DOHH2 (cell line): ENCODE measurements at regions not wholly inside any gene's neighbourhood (a gene's known extent, or its start where the extent isn't known, plus 50 kb on each side); places are given as distances from the start of the nearest gene placed in this dataset.

ENCODE experiments used
- H3F3A ChIP-seq: fragments of 200-600 bp; sonication (generic), shearing (Covaris generic); 2 replicates; pipeline ENCODE4 v1.6.0; 2016; ENCODE audit warnings: antibody characterized with exemption, mild to moderate bottlenecking; ENCODE audit not compliant: control insufficient read depth, insufficient read depth
- H3K27ac ChIP-seq: fragments of 200-600 bp; sonication (generic); 2 replicates; pipeline ENCODE4 v1.5.1; 2014; ENCODE audit warnings: low read depth, mild to moderate bottlenecking, low read length, moderate library complexity
- H3K27me3 ChIP-seq: fragments of 200-600 bp; sonication (generic); 2 replicates; pipeline ENCODE4 v1.6.1; 2014; ENCODE audit warnings: mild to moderate bottlenecking, low read length, mixed read lengths; ENCODE audit not compliant: control insufficient read depth
- H3K36me3 ChIP-seq: fragments of 200-600 bp; sonication (generic); 2 replicates; pipeline ENCODE4 v1.6.1; 2014; ENCODE audit warnings: mild to moderate bottlenecking, low read length, moderate library complexity, mixed read lengths; ENCODE audit not compliant: control insufficient read depth
- H3K4me1 ChIP-seq: fragments of 200-600 bp; sonication (generic); 2 replicates; pipeline ENCODE4 v1.6.1; 2014; ENCODE audit warnings: mild to moderate bottlenecking, low read length, mixed read lengths; ENCODE audit not compliant: control insufficient read depth
- H3K4me2 ChIP-seq: fragments of 200-600 bp; sonication (generic); 2 replicates; pipeline ENCODE4 v1.6.0; 2014; ENCODE audit warnings: mild to moderate bottlenecking, low read length, moderate library complexity
- H3K4me3 ChIP-seq: fragments of 200-600 bp; sonication (generic); 2 replicates; pipeline ENCODE4 v1.5.1; 2014; ENCODE audit warnings: mild to moderate bottlenecking, low read length, mixed read lengths
- H3K79me2 ChIP-seq: fragments of 200-600 bp; sonication (generic); 2 replicates; pipeline ENCODE4 v1.6.1; 2014; ENCODE audit warnings: mild to moderate bottlenecking, low read length, mixed read lengths; ENCODE audit not compliant: control insufficient read depth
- H3K9me2 ChIP-seq: fragments of 200-600 bp; sonication (generic); replicated peaks from 2 replicates; pipeline ENCODE4 v1.6.1; 2014; ENCODE audit warnings: mild to moderate bottlenecking, low read length, mixed read lengths; ENCODE audit not compliant: control insufficient read depth
- H3K9me3 ChIP-seq: fragments of 200-600 bp; sonication (generic); 2 replicates; pipeline ENCODE4 v1.6.1; 2014; ENCODE audit warnings: antibody characterized with exemption, low read length, mixed read lengths; ENCODE audit not compliant: control insufficient read depth, insufficient read depth
- H4K20me1 ChIP-seq: fragments of 200-600 bp; sonication (generic); 2 replicates; pipeline ENCODE4 v1.6.0; 2014; ENCODE audit warnings: low read depth, mild to moderate bottlenecking, antibody characterized with exemption, low read length, moderate library complexity; ENCODE audit not compliant: control insufficient read depth, insufficient read depth
- EZH2phosphoT487 ChIP-seq: fragments of 200-600 bp; sonication (generic); IDR thresholded peaks from 2 replicates; pipeline ENCODE4 v1.6.1; 2017; ENCODE audit warnings: borderline replicate concordance, mild to moderate bottlenecking, antibody characterized with exemption, low read length, moderate library complexity, mixed read lengths
- TF ChIP-seq, protein P1 (sequence below): fragments of 200-600 bp; sonication (generic); IDR thresholded peaks from one replicate; pipeline ENCODE4 v1.5.1; 2014; ENCODE audit warnings: antibody characterized with exemption, mild to moderate bottlenecking, low read depth, low read length; ENCODE audit not compliant: poor library complexity, severe bottlenecking

DNA sequence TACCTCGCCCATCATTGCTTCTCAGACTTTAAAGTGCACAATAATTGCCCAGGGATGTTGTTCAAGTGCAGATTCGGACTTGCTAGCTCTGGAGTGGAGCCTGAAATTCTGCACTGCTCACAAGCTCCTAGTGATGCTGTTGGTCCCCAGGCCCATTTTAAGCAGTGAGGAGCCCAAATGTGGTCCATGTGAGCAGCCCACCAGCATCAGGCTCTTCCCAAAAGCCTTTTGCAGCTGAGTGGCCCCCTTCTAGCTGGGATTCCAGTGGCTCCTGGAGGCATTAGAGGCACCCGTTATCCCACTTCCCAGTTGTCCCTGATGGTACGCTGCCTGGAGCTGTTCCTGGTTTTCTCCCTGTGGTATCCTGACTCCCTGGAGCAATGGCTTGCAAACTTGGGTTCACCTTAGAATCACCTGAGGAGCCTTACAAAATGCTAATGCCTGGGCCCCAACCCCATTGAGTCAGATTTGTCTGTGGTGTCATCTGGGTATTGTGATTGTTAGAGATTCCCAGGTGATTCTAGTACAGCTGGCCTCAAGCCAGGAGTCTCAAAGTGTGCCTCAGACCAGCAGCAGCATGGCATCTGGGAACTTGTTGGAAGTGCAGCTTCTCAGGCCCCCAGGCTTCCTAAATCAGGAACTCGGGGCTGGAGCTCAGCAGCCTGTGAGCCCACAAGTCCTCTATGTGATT, 186.9 kb upstream of the SLC24A3 start:
- H3F3A ChIP-seq: no peaks in the 10 kb centered on the region
- H3K36me3 ChIP-seq: no peaks in the 10 kb centered on the region
- no peak overlapping the region for H3K27ac ChIP-seq
- TF ChIP-seq EZH2phosphoT487: no peak
- TF ChIP-seq, protein P1, sequence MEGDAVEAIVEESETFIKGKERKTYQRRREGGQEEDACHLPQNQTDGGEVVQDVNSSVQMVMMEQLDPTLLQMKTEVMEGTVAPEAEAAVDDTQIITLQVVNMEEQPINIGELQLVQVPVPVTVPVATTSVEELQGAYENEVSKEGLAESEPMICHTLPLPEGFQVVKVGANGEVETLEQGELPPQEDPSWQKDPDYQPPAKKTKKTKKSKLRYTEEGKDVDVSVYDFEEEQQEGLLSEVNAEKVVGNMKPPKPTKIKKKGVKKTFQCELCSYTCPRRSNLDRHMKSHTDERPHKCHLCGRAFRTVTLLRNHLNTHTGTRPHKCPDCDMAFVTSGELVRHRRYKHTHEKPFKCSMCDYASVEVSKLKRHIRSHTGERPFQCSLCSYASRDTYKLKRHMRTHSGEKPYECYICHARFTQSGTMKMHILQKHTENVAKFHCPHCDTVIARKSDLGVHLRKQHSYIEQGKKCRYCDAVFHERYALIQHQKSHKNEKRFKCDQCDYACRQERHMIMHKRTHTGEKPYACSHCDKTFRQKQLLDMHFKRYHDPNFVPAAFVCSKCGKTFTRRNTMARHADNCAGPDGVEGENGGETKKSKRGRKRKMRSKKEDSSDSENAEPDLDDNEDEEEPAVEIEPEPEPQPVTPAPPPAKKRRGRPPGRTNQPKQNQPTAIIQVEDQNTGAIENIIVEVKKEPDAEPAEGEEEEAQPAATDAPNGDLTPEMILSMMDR: no peak
- no peak overlapping the region for H3K4me3 ChIP-seq
- no peak overlapping the region for H3K4me2 ChIP-seq
- no peaks in the 10 kb centered on the region for H3K4me1 ChIP-seq
- no peaks in the 10 kb centered on the region for H3K9me2 ChIP-seq
- H4K20me1 ChIP-seq: no peaks in the 10 kb centered on the region
- no peaks in the 10 kb centered on the region for H3K79me2 ChIP-seq
- no peaks in the 10 kb centered on the region for H3K27me3 ChIP-seq
- no peaks in the 10 kb centered on the region for H3K9me3 ChIP-seq

DNA sequence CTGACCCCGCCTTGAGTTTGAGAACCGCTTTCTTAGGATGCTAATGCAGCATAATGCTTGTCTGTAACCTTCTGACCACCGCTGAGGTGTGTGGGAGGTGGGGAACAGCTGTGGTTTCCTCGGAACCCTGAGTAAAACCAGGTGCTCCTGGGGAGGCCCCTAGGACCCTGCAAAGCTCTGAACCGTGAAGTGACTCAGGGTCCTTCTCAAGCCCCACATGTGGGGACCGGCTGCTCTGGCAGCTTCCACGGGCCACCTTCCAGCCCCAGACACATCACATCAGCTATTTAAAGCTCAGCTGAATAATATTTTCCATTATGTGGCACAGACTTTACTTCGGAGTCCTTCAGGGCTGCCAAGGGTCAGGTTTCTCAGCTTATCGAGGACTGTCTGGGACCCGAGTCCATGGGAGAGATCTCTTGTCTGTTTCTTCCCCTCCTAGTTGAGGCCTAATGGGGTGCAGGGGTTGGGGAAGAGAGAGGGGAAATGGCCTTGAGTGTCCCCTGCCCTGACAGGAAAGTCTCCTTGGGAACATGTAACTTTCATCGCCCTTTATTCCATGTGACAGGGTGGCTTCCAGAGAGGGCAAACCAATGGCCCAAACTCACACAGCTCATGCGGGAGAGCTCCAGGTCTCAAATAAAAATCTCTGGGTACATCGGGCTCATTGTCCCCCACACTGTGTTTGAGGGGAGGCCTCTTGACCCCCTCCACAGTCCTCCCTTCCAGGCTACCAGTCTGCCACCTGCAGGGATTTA, 186.1 kb upstream of the SLC24A3 start:
- H4K20me1 ChIP-seq: no peaks in the 10 kb centered on the region
- H3K4me3 ChIP-seq: no peak overlapping the region
- no peaks in the 10 kb centered on the region for H3K36me3 ChIP-seq
- TF ChIP-seq EZH2phosphoT487: no peak
- H3K27me3 ChIP-seq: no peaks in the 10 kb centered on the region
- no peaks in the 10 kb centered on the region for H3K9me2 ChIP-seq
- H3K27ac ChIP-seq: no peak overlapping the region
- H3K4me2 ChIP-seq: no peak overlapping the region
- no peaks in the 10 kb centered on the region for H3K9me3 ChIP-seq
- H3K79me2 ChIP-seq: no peaks in the 10 kb centered on the region
- no peaks in the 10 kb centered on the region for H3K4me1 ChIP-seq
- H3F3A ChIP-seq: no peaks in the 10 kb centered on the region

DNA sequence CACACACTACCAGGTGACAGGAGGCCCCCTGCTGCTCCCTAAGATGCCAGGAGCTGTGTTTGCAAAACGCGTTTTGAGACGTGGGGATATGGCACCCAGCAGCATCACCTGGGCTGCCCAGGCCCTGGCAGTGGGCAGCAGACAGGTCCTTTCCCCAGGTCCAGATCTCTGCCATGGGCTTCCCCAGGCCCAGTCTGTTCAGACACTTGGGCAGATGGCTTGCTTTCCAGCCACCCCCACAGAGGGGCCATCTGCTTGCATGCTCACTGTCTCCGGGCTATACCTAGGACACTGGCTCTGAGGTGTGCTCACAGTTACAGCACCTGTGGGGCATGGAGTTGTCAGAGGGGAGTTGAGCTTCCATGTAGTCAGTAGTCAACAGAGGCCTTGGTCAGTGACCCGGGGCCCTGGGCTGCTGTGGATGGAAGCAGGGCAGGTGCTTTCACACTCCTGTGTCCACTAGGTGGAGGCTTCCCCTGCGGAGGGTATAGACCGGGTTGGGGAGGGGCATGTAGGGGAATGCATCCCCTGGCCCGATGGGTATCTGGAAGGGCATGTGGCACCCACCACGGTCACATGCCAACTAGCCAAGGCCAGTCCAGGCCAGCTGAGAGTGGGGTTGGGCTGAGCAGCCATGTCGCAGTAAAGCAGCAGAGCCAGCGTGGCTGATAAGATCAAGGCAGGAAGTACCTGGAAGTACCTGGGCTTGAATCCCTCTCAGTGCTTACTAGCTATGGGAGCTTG, 185.4 kb upstream of the SLC24A3 start:
- Histone ChIP-seq H3K4me1 (no peaks in the 10 kb centered on the region), H3K4me3 (no peak overlapping the region), H3K9me2 (no peaks in the 10 kb centered on the region), H3K79me2 (no peaks in the 10 kb centered on the region), H3K4me2 (no peak overlapping the region), H3K27me3 (no peaks in the 10 kb centered on the region), H3F3A (no peaks in the 10 kb centered on the region), H3K36me3 (no peaks in the 10 kb centered on the region), H3K27ac (no peak overlapping the region), H3K9me3 (no peaks in the 10 kb centered on the region), H4K20me1 (no peaks in the 10 kb centered on the region)
- TF ChIP-seq EZH2phosphoT487: no peak
- TF ChIP-seq, protein P1: no peak

GRCh38 chr20:19027971-19028370, 184.5 kb upstream of the SLC24A3 start:
- H3K9me3 ChIP-seq: no peaks in the 10 kb centered on the region

More at GRCh38 chr20:19027971-19028370, 184.5 kb upstream of the SLC24A3 start:
- TF ChIP-seq, protein P1: no peak
- TF ChIP-seq EZH2phosphoT487: no peak
- Histone ChIP-seq H3K4me1 (no peaks in the 10 kb centered on the region), H3K9me2 (no peaks in the 10 kb centered on the region), H3K36me3 (no peaks in the 10 kb centered on the region), H3F3A (no peaks in the 10 kb centered on the region), H3K79me2 (no peaks in the 10 kb centered on the region), H3K4me2 (no peak overlapping the region), H3K27ac (no peak overlapping the region), H3K4me3 (no peak overlapping the region), H3K27me3 (no peaks in the 10 kb centered on the region), H4K20me1 (no peaks in the 10 kb centered on the region)
